Fibroblast of lung (primary cell): ENCODE measurements at regions not wholly inside any gene's neighbourhood (a gene's known extent, or its start where the extent isn't known, plus 50 kb on each side); places are given as distances from the start of the nearest gene placed in this dataset.

Source experiments
- DNase-seq, 2 donors: peaks; one replicate each; pipeline versions ENCODE4 v3.0.0 to v3.0.0-alpha.2; 2010; ENCODE audit warnings: low read depth in 2 of 2
- H2AFZ ChIP-seq: 2 replicates; pipeline ENCODE4 v1.5.1; 2012; ENCODE audit warnings: low read length, control low read depth, inconsistent platforms
- H3K27ac ChIP-seq: 2 replicates; pipeline ENCODE4 v1.5.1; 2011; ENCODE audit warnings: low read length, control low read depth; ENCODE audit not compliant: insufficient read depth
- H3K27me3 ChIP-seq: 2 replicates; pipeline ENCODE4 v1.5.1; 2011; ENCODE audit warnings: mild to moderate bottlenecking, low read length; ENCODE audit not compliant: control insufficient read depth, insufficient read depth
- H3K36me3 ChIP-seq: 2 replicates; pipeline ENCODE4 v1.5.1; 2011; ENCODE audit warnings: low read length; ENCODE audit not compliant: control insufficient read depth, insufficient read depth
- H3K4me1 ChIP-seq: 2 replicates; pipeline ENCODE4 v1.5.1; 2011; ENCODE audit warnings: low read length; ENCODE audit not compliant: control insufficient read depth, insufficient read depth; ENCODE audit errors: extremely low read depth
- H3K4me2 ChIP-seq: 2 replicates; pipeline ENCODE4 v1.5.1; 2011; ENCODE audit warnings: low read length, control low read depth; ENCODE audit not compliant: insufficient read depth; ENCODE audit errors: extremely low read depth
- H3K4me3 ChIP-seq, 4 experiments: fragments of 200-600 bp in 1 of 4; sonication (generic) in 1 of 4; replicated peaks in 1 of 4; 2 replicates each; pipeline ENCODE4 v1.5.1; 2011 to 2016; ENCODE audit warnings: low read length in 4 of 4, low read depth in 3 of 4, mild to moderate bottlenecking in 3 of 4, control low read depth in 2 of 4, inconsistent platforms in 1 of 4, mixed read lengths in 1 of 4; ENCODE audit not compliant: insufficient read depth in 1 of 4; ENCODE audit errors: control extremely low read depth in 1 of 4
- H3K79me2 ChIP-seq: 2 replicates; pipeline ENCODE4 v1.5.1; 2012; ENCODE audit warnings: mild to moderate bottlenecking, low read length, inconsistent platforms; ENCODE audit not compliant: control insufficient read depth, insufficient read depth
- H3K9ac ChIP-seq: 2 replicates; pipeline ENCODE4 v1.5.1; 2011; ENCODE audit warnings: mild to moderate bottlenecking, low read length, control low read depth; ENCODE audit not compliant: insufficient read depth
- H3K9me3 ChIP-seq: 2 replicates; pipeline ENCODE4 v1.5.1; 2012; ENCODE audit warnings: low read depth, low read length; ENCODE audit not compliant: control insufficient read depth, insufficient read depth
- H4K20me1 ChIP-seq: 2 replicates; pipeline ENCODE4 v1.5.1; 2011; ENCODE audit warnings: low read length; ENCODE audit not compliant: control insufficient read depth, insufficient read depth; ENCODE audit errors: extremely low read depth
- CTCF ChIP-seq, 2 donors: IDR thresholded peaks in 1 of 2; conservative IDR thresholded peaks in 1 of 2; 1 replicate in 1 of 2; 2 replicates in 1 of 2; pipeline ENCODE4 v1.5.1; 2011 to 2012; ENCODE audit warnings: low read length in 2 of 2, control low read depth in 1 of 2, inconsistent platforms in 1 of 2, low read depth in 1 of 2, mild to moderate bottlenecking in 1 of 2
- EZH2 ChIP-seq: IDR thresholded peaks from 2 replicates; pipeline ENCODE4 v1.5.1; 2012; ENCODE audit warnings: low read length, control low read depth, mild to moderate bottlenecking; ENCODE audit errors: missing control alignments

DNA sequence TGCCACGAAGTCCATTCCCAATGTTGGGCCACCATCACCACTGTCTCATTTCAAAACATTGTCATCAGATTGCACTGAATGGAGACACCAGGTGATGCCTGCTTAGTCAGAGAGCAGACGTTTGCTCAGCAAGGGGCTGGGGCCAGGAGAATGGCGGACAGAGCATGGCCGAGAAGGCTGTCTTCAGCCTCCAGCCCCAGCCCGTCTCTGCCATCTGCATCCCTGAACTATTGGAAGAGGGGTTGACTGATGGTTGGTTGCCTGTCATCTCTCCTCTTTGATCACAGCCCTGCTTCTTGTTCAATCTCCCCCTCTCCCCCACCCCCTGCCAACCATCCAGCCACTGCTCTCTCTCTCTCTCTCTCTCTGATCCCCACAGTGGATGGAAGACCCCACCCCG is 140.9 kb downstream of the SHOX start:
- no peak for DNase-seq
- H3K27me3 ChIP-seq = no peaks in the 10 kb centered on the region
- no peak overlapping the region for H3K9ac ChIP-seq
- H3K4me2 ChIP-seq = no peak overlapping the region
- no peak overlapping the region for H3K4me3 ChIP-seq
- no peaks in the 10 kb centered on the region for H4K20me1 ChIP-seq
- H3K79me2 ChIP-seq = no peaks in the 10 kb centered on the region
- H3K4me1 ChIP-seq = no peaks in the 10 kb centered on the region
- TF ChIP-seq EZH2 (no peak), CTCF (conservative IDR thresholded peaks at IDR 0.05 in 1 of 2, IDR thresholded peaks at IDR 0.05 in 1 of 2; ENCODE audit: low read depth in 1 of 2, low read length in 2 of 2) (no peak)
- no peaks in the 10 kb centered on the region for H3K9me3 ChIP-seq
- H2AFZ ChIP-seq = no peak overlapping the region
- no peak overlapping the region for H3K27ac ChIP-seq
- no peaks in the 10 kb centered on the region for H3K36me3 ChIP-seq

DNA sequence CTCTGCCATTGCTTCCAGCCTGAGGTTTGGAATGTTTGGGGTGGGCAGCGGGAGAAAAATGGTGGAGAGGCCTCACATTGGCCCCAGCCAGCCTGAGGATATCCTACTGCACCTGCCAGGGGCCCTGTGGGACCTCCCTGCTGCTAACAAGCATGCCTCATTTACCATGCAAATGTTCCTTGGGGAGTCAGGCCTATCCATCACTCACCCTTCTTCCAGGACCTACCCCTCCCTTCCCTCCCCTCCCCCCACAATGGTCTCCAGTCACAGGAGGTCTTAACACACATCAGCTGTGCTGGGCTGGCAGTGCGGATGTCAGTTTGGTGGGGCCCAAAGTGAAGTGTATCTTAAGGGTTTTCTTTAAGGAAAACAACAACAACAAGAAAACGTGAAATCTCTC is 139.2 kb downstream of the SHOX start:
- H3K4me3 ChIP-seq = no peak overlapping the region
- H3K9me3 ChIP-seq = no peaks in the 10 kb centered on the region
- H3K4me1 ChIP-seq = no peaks in the 10 kb centered on the region
- no peak overlapping the region for H2AFZ ChIP-seq
- no peak for TF ChIP-seq CTCF (conservative IDR thresholded peaks at IDR 0.05 in 1 of 2, IDR thresholded peaks at IDR 0.05 in 1 of 2; ENCODE audit: low read depth in 1 of 2, low read length in 2 of 2)
- no peak for TF ChIP-seq EZH2
- DNase-seq = no peak
- H3K27ac ChIP-seq = no peak overlapping the region
- no peaks in the 10 kb centered on the region for H3K79me2 ChIP-seq
- no peaks in the 10 kb centered on the region for H3K27me3 ChIP-seq
- H3K9ac ChIP-seq = no peak overlapping the region
- H3K36me3 ChIP-seq = no peaks in the 10 kb centered on the region
- H3K4me2 ChIP-seq = no peak overlapping the region
- no peaks in the 10 kb centered on the region for H4K20me1 ChIP-seq

DNA sequence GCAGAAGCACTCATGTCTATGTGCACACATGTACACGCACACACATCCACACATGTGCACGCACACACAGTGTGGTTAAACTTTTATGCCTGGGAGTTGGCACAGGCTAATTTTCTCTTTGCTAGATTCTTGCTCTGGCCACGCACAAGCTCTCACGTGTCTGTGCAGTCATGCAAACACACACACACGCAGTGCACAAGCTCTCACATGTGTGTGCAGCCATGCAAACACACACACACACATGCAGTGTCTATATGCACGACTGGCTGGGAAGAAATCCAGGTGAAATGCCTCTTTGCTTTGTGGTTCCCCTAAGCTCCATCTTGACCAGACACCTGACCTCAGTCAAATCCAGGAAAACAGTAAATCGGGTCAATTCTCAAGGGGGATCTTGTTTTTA is 138.0 kb downstream of the SHOX start:
- Histone ChIP-seq H3K9ac (no peak overlapping the region), H3K27me3 (no peaks in the 10 kb centered on the region), H4K20me1 (no peaks in the 10 kb centered on the region), H3K27ac (no peak overlapping the region), H3K36me3 (no peaks in the 10 kb centered on the region), H3K4me2 (no peak overlapping the region), H3K4me3 (no peak overlapping the region), H3K79me2 (no peaks in the 10 kb centered on the region), H3K9me3 (no peaks in the 10 kb centered on the region), H3K4me1 (no peaks in the 10 kb centered on the region), H2AFZ (no peak overlapping the region)
- TF ChIP-seq EZH2 (no peak), CTCF (conservative IDR thresholded peaks at IDR 0.05 in 1 of 2, IDR thresholded peaks at IDR 0.05 in 1 of 2; ENCODE audit: low read depth in 1 of 2, low read length in 2 of 2) (no peak)
- DNase-seq = no peak
